IMR-90 (cell line): ENCODE measurements at regions not wholly inside any gene's neighbourhood (a gene's known extent, or its start where the extent isn't known, plus 50 kb on each side); places are given as distances from the start of the nearest gene placed in this dataset.

Source experiments
- ATAC-seq: fragments of 200-7000 bp; cut with Tn5 transposase; 2 replicates; pipeline ENCODE4 v1.9.1; 2020; ENCODE audit warnings: low read depth, mild to moderate bottlenecking, moderate library complexity
- BruUV-seq: library from RNA; stranded (reverse); fragments of 400-500 nt; replicated peaks from 2 replicates; lab custom pipeline; 2021; lab: Mats Ljungman, UMichigan
- CTCF ChIA-PET: fragments of 300-600 bp; formaldehyde crosslinking; extraction: SDS; loops from one replicate; lab custom pipeline; 2021; ENCODE audit warnings: antibody characterized with exemption; lab: Yijun Ruan, JAX
- POLR2A ChIA-PET: fragments of 300-600 bp; sonication (Branson Sonifier 250); formaldehyde crosslinking; loops from one replicate; lab custom pipeline; 2022; ENCODE audit warnings: antibody characterized with exemption; ENCODE audit not compliant: unreplicated experiment; lab: Charles Lee
- DNase-seq: peaks from one replicate; pipeline ENCODE4 v3.0.0; 2013
- H2AFZ ChIP-seq: replicated peaks from 2 replicates; pipeline ENCODE3; 2013; ENCODE audit warnings: low read length, mild to moderate bottlenecking; ENCODE audit not compliant: poor library complexity
- H2AK5ac ChIP-seq: 2 replicates; pipeline ENCODE4 v1.6.1; 2013; ENCODE audit warnings: low read depth, low read length, inconsistent platforms
- H2AK9ac ChIP-seq: replicated peaks from 2 replicates; pipeline ENCODE3; 2013; ENCODE audit warnings: mild to moderate bottlenecking, low read depth, low read length, moderate library complexity; ENCODE audit not compliant: poor library complexity
- H2BK120ac ChIP-seq: 2 replicates; pipeline ENCODE4 v1.6.1; 2013; ENCODE audit warnings: low read depth, low read length, inconsistent platforms
- H2BK15ac ChIP-seq: 3 replicates; pipeline ENCODE4 v1.6.1; 2013; ENCODE audit warnings: low read depth, low read length, inconsistent platforms
- H2BK20ac ChIP-seq: 2 replicates; pipeline ENCODE4 v1.6.1; 2013; ENCODE audit warnings: low read depth, mild to moderate bottlenecking, inconsistent platforms, low read length, moderate library complexity
- H2BK5ac ChIP-seq: 2 replicates; pipeline ENCODE4 v1.6.1; 2013; ENCODE audit warnings: mild to moderate bottlenecking, low read depth, low read length, inconsistent platforms; ENCODE audit not compliant: poor library complexity, severe bottlenecking
- H3K14ac ChIP-seq: replicated peaks from 2 replicates; pipeline ENCODE4 v1.6.1; 2013; ENCODE audit warnings: low read depth, low read length, inconsistent platforms
- H3K18ac ChIP-seq: 2 replicates; pipeline ENCODE4 v1.6.1; 2013; ENCODE audit warnings: low read depth, low read length, control low read depth
- H3K23ac ChIP-seq: 2 replicates; pipeline ENCODE4 v1.6.1; 2013; ENCODE audit warnings: low read depth, low read length, inconsistent platforms
- H3K27ac ChIP-seq: 2 replicates; pipeline ENCODE4 v1.5.1; 2013; ENCODE audit warnings: mild to moderate bottlenecking, control low read depth, low read length; ENCODE audit not compliant: insufficient read depth
- H3K27me3 ChIP-seq: 2 replicates; pipeline ENCODE4 v1.6.1; 2013; ENCODE audit warnings: low read length; ENCODE audit not compliant: control insufficient read depth, insufficient read depth
- H3K36me3 ChIP-seq: 2 replicates; pipeline ENCODE4 v1.6.1; 2013; ENCODE audit warnings: low read length, mixed read lengths; ENCODE audit not compliant: control insufficient read depth, insufficient read depth
- H3K4ac ChIP-seq: 2 replicates; pipeline ENCODE4 v1.6.1; 2013; ENCODE audit warnings: low read depth, low read length, inconsistent platforms
- H3K4me1 ChIP-seq: 2 replicates; pipeline ENCODE4 v1.6.1; 2013; ENCODE audit warnings: low read length, mixed read lengths; ENCODE audit not compliant: control insufficient read depth, insufficient read depth
- H3K4me2 ChIP-seq: 2 replicates; pipeline ENCODE4 v1.6.1; 2013; ENCODE audit warnings: low read depth, mild to moderate bottlenecking, control low read depth, low read length, moderate library complexity
- H3K4me3 ChIP-seq: 2 replicates; pipeline ENCODE4 v1.5.1; 2013; ENCODE audit warnings: low read depth, mild to moderate bottlenecking, control low read depth, low read length, moderate library complexity; ENCODE audit not compliant: insufficient read depth
- H3K56ac ChIP-seq: 2 replicates; pipeline ENCODE4 v1.6.1; 2013; ENCODE audit warnings: low read length, inconsistent platforms; ENCODE audit not compliant: insufficient read depth; ENCODE audit errors: extremely low read depth
- H3K79me1 ChIP-seq, 2 experiments: 2 replicates each; pipeline ENCODE4 v1.6.1; 2013; ENCODE audit warnings: low read length in 2 of 2, inconsistent platforms in 1 of 2, low read depth in 1 of 2
- H3K9ac ChIP-seq: 2 replicates; pipeline ENCODE4 v1.6.1; 2013; ENCODE audit warnings: low read depth, low read length, control low read depth
- H3K9me1 ChIP-seq: 2 replicates; pipeline ENCODE4 v1.6.1; 2013; ENCODE audit warnings: low read length, inconsistent platforms; ENCODE audit not compliant: insufficient read depth
- H3K9me3 ChIP-seq: 2 replicates; pipeline ENCODE4 v1.6.1; 2013; ENCODE audit warnings: low read length; ENCODE audit not compliant: control insufficient read depth, insufficient read depth
- H4K20me1 ChIP-seq: 2 replicates; pipeline ENCODE4 v1.6.1; 2013; ENCODE audit warnings: low read length, inconsistent platforms; ENCODE audit not compliant: insufficient read depth
- H4K5ac ChIP-seq: 2 replicates; pipeline ENCODE4 v1.6.1; 2013; ENCODE audit warnings: mild to moderate bottlenecking, low read depth, low read length, control low read depth
- H4K8ac ChIP-seq, 2 experiments: 2 replicates each; pipeline ENCODE4 v1.6.1; 2013; ENCODE audit warnings: low read depth in 2 of 2, low read length in 2 of 2, control low read depth in 1 of 2, inconsistent platforms in 1 of 2
- H4K91ac ChIP-seq: 2 replicates; pipeline ENCODE4 v1.6.1; 2013; ENCODE audit warnings: low read depth, low read length, inconsistent platforms; ENCODE audit not compliant: insufficient read depth
- BHLHE40 ChIP-seq: fragments of 150-350 bp; IDR thresholded peaks from 2 replicates; pipeline ENCODE4 v1.6.1; 2016; ENCODE audit warnings: mild to moderate bottlenecking, low read depth, low read length
- CEBPB ChIP-seq: IDR thresholded peaks from 2 replicates; pipeline ENCODE4 v1.6.1; 2012; ENCODE audit warnings: low read depth, low read length, improper control_type of control experiment
- CHD1 ChIP-seq: IDR thresholded peaks from 2 replicates; pipeline ENCODE4 v1.6.1; 2012; ENCODE audit warnings: low read depth, low read length, improper control_type of control experiment
- FOS ChIP-seq: fragments of 150-350 bp; IDR thresholded peaks from 2 replicates; pipeline ENCODE4 v1.6.1; 2016; ENCODE audit warnings: low read depth, low read length
- MAFK ChIP-seq: IDR thresholded peaks from 2 replicates; pipeline ENCODE4 v1.6.1; 2012; ENCODE audit warnings: low read depth, low read length, improper control_type of control experiment
- MAZ ChIP-seq: IDR thresholded peaks from 2 replicates; pipeline ENCODE4 v1.6.1; 2012; ENCODE audit warnings: low read depth, mild to moderate bottlenecking, low read length, improper control_type of control experiment, moderate library complexity, borderline replicate concordance
- MXI1 ChIP-seq: IDR thresholded peaks from 2 replicates; pipeline ENCODE4 v1.6.1; 2012; ENCODE audit warnings: low read depth, mild to moderate bottlenecking, low read length, moderate library complexity, borderline replicate concordance
- NFE2L2 ChIP-seq: fragments of 150-350 bp; IDR thresholded peaks from 2 replicates; pipeline ENCODE4 v1.6.1; 2016; ENCODE audit warnings: low read depth, mild to moderate bottlenecking, low read length
- POLR2A ChIP-seq: IDR thresholded peaks from 2 replicates; pipeline ENCODE4 v1.6.1; 2012; ENCODE audit warnings: mild to moderate bottlenecking, low read depth, low read length
- RAD21 ChIP-seq: IDR thresholded peaks from 2 replicates; pipeline ENCODE4 v1.6.1; 2012; ENCODE audit warnings: low read length, improper control_type of control experiment
- RCOR1 ChIP-seq: IDR thresholded peaks from 2 replicates; pipeline ENCODE4 v1.6.1; 2012; ENCODE audit warnings: mild to moderate bottlenecking, low read length, improper control_type of control experiment; ENCODE audit not compliant: insufficient replicate concordance
- RFX5 ChIP-seq: IDR thresholded peaks from 2 replicates; pipeline ENCODE4 v1.8.0; 2012; ENCODE audit warnings: low read depth, mild to moderate bottlenecking, low read length, moderate library complexity
- SMC3 ChIP-seq: fragments of 150-350 bp; IDR thresholded peaks from 2 replicates; pipeline ENCODE4 v1.6.1; 2016; ENCODE audit warnings: low read depth, mild to moderate bottlenecking, antibody characterized with exemption, low read length, moderate library complexity
- USF2 ChIP-seq: fragments of 150-350 bp; IDR thresholded peaks from 2 replicates; pipeline ENCODE4 v1.6.1; 2017; ENCODE audit warnings: mild to moderate bottlenecking, antibody characterized with exemption, low read length, low read depth
- WGBS, 2 experiments: methylation state at CpG; one replicate each; pipeline versions ENCODE4 v1.1.5 to v1.1.7; 2013; ENCODE audit warnings: missing lambda C conversion rate in 2 of 2; ENCODE audit not compliant: insufficient read length in 1 of 2; ENCODE audit errors: extremely low coverage in 2 of 2; 5-methylcytosine and 5-hydroxymethylcytosine counted together
- dilution Hi-C: fragments of 300-500 bp; cut with HindIII; formaldehyde crosslinking; loops from one replicate; pipeline ENCODE4 v1.14.3; 2018; ENCODE audit warnings: low sequenced_read_pairs; ENCODE audit not compliant: unreplicated experiment
- in situ Hi-C: fragments of 300-500 bp; cut with MboI; formaldehyde crosslinking; loops from 3 replicates; pipeline ENCODE4 v1.14.3; 2019; ENCODE audit warnings: low sequenced_read_pairs, inconsistent platforms, mixed read lengths
- intact Hi-C: fragments of 100-400 bp; cut with micrococcal nuclease; formaldehyde crosslinking; loops from 2 replicates; pipeline ENCODE4 v1.10.0; 2022
- TF ChIP-seq, protein P1 (sequence below): conservative IDR thresholded peaks from 2 replicates; pipeline ENCODE4 v1.5.1; 2012; ENCODE audit warnings: mild to moderate bottlenecking, low read depth, low read length, improper control_type of control experiment
- TF ChIP-seq, protein P2 (sequence below): fragments of 150-350 bp; IDR thresholded peaks from 2 replicates; pipeline ENCODE4 v1.6.1; 2016; ENCODE audit warnings: low read depth, mild to moderate bottlenecking, low read length, moderate library complexity, borderline replicate concordance

GRCh38 chr10:78199005-78199725, 165.5 kb downstream of the RPS24 start:
- BruUV-seq: no TSS peak
- Histone ChIP-seq H2BK5ac (no peak overlapping the region), H4K8ac (no peak overlapping the region), H3K79me1 (no peaks in the 10 kb centered on the region), H3K36me3 (no peaks in the 10 kb centered on the region), H4K91ac (no peak overlapping the region), H4K5ac (no peak overlapping the region), H3K18ac (no peak overlapping the region), H3K9ac (no peak overlapping the region), H3K9me3 (no peaks in the 10 kb centered on the region; the same call in 1 of the 2 replicates), H3K27me3 (peaks cover 2% of the 10 kb centered on the region; the same call in 1 of the 2 replicates), H3K4me3 (no peak overlapping the region), H4K20me1 (no peaks in the 10 kb centered on the region), H3K14ac (no peak overlapping the region), H3K4ac (no peak overlapping the region), H3K4me2 (no peak overlapping the region), H2AK9ac (no peak overlapping the region), H2BK20ac (no peak overlapping the region), H3K4me1 (peaks cover 21% of the 10 kb centered on the region), H2BK15ac (no peak overlapping the region), H3K27ac (no peak overlapping the region), H3K56ac (no peak overlapping the region), H2AK5ac (no peak overlapping the region), H2BK120ac (no peak overlapping the region), H2AFZ (no peak overlapping the region), H3K23ac (no peak overlapping the region), H3K9me1 (peaks cover 11% of the 10 kb centered on the region; the same call in 1 of the 2 replicates)
- ChIA-PET CTCF (no interaction called here), POLR2A (no interaction called here)
- in situ Hi-C loops: no loop called here
- intact Hi-C loops: loop anchor here (5.0 kb wide), 1 partner anchor 152 kb away; no protein-coding TSS in a partner anchor
- 86% methylated on average over 2 of the region's 11 CpGs; no CpG with 5 or more reads in 1 of the 2 experiments for WGBS, 2 experiments
- DNase-seq: no peak
- no peak for ATAC-seq
- dilution Hi-C loops: no loop called here
- TF ChIP-seq BHLHE40 (no peak), SMC3 (no peak), RFX5 (no peak), NFE2L2 (no peak), RCOR1 (no peak), MXI1 (no peak), CEBPB (no peak), POLR2A (no peak), RAD21 (no peak), MAFK (no peak), CHD1 (no peak), USF2 (no peak), MAZ (no peak), FOS (no peak)
- TF ChIP-seq, protein P1, sequence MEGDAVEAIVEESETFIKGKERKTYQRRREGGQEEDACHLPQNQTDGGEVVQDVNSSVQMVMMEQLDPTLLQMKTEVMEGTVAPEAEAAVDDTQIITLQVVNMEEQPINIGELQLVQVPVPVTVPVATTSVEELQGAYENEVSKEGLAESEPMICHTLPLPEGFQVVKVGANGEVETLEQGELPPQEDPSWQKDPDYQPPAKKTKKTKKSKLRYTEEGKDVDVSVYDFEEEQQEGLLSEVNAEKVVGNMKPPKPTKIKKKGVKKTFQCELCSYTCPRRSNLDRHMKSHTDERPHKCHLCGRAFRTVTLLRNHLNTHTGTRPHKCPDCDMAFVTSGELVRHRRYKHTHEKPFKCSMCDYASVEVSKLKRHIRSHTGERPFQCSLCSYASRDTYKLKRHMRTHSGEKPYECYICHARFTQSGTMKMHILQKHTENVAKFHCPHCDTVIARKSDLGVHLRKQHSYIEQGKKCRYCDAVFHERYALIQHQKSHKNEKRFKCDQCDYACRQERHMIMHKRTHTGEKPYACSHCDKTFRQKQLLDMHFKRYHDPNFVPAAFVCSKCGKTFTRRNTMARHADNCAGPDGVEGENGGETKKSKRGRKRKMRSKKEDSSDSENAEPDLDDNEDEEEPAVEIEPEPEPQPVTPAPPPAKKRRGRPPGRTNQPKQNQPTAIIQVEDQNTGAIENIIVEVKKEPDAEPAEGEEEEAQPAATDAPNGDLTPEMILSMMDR: no peak
- TF ChIP-seq, protein P2, sequence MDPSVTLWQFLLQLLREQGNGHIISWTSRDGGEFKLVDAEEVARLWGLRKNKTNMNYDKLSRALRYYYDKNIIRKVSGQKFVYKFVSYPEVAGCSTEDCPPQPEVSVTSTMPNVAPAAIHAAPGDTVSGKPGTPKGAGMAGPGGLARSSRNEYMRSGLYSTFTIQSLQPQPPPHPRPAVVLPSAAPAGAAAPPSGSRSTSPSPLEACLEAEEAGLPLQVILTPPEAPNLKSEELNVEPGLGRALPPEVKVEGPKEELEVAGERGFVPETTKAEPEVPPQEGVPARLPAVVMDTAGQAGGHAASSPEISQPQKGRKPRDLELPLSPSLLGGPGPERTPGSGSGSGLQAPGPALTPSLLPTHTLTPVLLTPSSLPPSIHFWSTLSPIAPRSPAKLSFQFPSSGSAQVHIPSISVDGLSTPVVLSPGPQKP: no peak
